HEK293T (cell line): ENCODE measurements at regions not wholly inside any gene's neighbourhood (a gene's known extent, or its start where the extent isn't known, plus 50 kb on each side); places are given as distances from the start of the nearest gene placed in this dataset.

ENCODE experiments used
- BHLHE40 ChIP-seq: fragments of 450-650 bp; IDR thresholded peaks from 2 replicates; pipeline ENCODE4 v1.6.1; 2016; ENCODE audit warnings: mild to moderate bottlenecking, moderate library complexity, borderline replicate concordance
- FOXA1 ChIP-seq: fragments of 450-650 bp; IDR thresholded peaks from 2 replicates; pipeline ENCODE4 v1.6.1; 2016; ENCODE audit warnings: mild to moderate bottlenecking
- SP1 ChIP-seq: fragments of 450-650 bp; IDR thresholded peaks from 2 replicates; pipeline ENCODE4 v1.6.1; 2017

- TF ChIP-seq FOXA1 (no peak), SP1 (no peak), BHLHE40 (no peak)
These were observed 102.4 kb upstream of the PKN2 start for GRCh38 chr1:88581703-88582102.
